ENCODE measurements at regions not wholly inside any gene's neighbourhood (a gene's known extent, or its start where the extent isn't known, plus 50 kb on each side); places are given as distances from the start of the nearest gene placed in this dataset.

GRCh38 chr18:40577239-40577980, 1377.6 kb upstream of the PIK3C3 start:
- CTCF ChIA-PET (ENCODE audit: partially characterized antibody) = interaction anchor here (0.7 to 1.3 kb wide), 2 partner anchors 11 to 831 kb away, joined by 3 read pairs; no protein-coding TSS in a partner anchor
- no peak overlapping the region for H3K4me3 ChIP-seq (ENCODE audit: extremely low read depth in 1 of 4, insufficient read depth in 2 of 4, low read depth in 3 of 4, low read length in 4 of 4)
- TF ChIP-seq RXRA (IDR thresholded peaks at IDR 0.05; ENCODE audit: insufficient read depth, low read depth, low read length) (no peak), HDAC6 (IDR thresholded peaks at IDR 0.05; ENCODE audit: low read depth, low read length) (no peak), KDM1A (IDR thresholded peaks at IDR 0.05; ENCODE audit: borderline replicate concordance, low read length) (no peak), RFX5 (IDR thresholded peaks at IDR 0.05; ENCODE audit: borderline replicate concordance, low read depth, low read length) (no peak), BRCA1 (IDR thresholded peaks at IDR 0.05; ENCODE audit: low read depth, low read length) (no peak), TBP (IDR thresholded peaks at IDR 0.05; ENCODE audit: low read depth, low read length) (no peak), CHD2 (IDR thresholded peaks at IDR 0.05; ENCODE audit: low read length) (no peak), SP1 (IDR thresholded peaks at IDR 0.05; ENCODE audit: low read depth, low read length) (no peak), TCF12 (IDR thresholded peaks at IDR 0.05; ENCODE audit: low read depth, low read length) (no peak), SRF (IDR thresholded peaks at IDR 0.05; ENCODE audit: low read depth, low read length) (no peak), PHF8 (conservative IDR thresholded peaks at IDR 0.05; ENCODE audit: low read depth, low read length) (no peak), GTF2F1 (IDR thresholded peaks at IDR 0.05; ENCODE audit: borderline replicate concordance, low read depth, low read length) (no peak), BCL11A (IDR thresholded peaks at IDR 0.05; ENCODE audit: low read depth in 2 of 2, low read length in 2 of 2) (no peak)

More at GRCh38 chr18:40577239-40577980, 1377.6 kb upstream of the PIK3C3 start:
- no peaks in the 10 kb centered on the region for H4K20me1 ChIP-seq (replicated peaks in 1 of 2; ENCODE audit: control insufficient read depth in 1 of 2, insufficient read depth in 2 of 2, low read length in 2 of 2)
- H3K79me1 ChIP-seq (ENCODE audit: low read depth, low read length) = no peaks in the 10 kb centered on the region
- H2BK20ac ChIP-seq (ENCODE audit: low read length) = no peak overlapping the region
- H3K56ac ChIP-seq (replicated peaks; ENCODE audit: insufficient read length, low read depth, low read length) = no peak overlapping the region
- no peak overlapping the region for H3K4ac ChIP-seq (replicated peaks; ENCODE audit: insufficient read length, low read depth, low read length)
- POLR2A ChIA-PET (ENCODE audit: partially characterized antibody) = no interaction called here
- no peak overlapping the region for H2BK15ac ChIP-seq (ENCODE audit: low read length)
- no peaks in the 10 kb centered on the region for H3K79me2 ChIP-seq (ENCODE audit: control insufficient read depth in 1 of 2, insufficient read depth in 2 of 2, low read length in 2 of 2)
- no peaks in the 10 kb centered on the region for H3K36me3 ChIP-seq (ENCODE audit: control insufficient read depth in 2 of 4, insufficient read depth in 4 of 4, low read length in 3 of 4)
- H3K14ac ChIP-seq (ENCODE audit: insufficient read length) = no peak overlapping the region
- H3K18ac ChIP-seq (ENCODE audit: extremely low read depth, low read length) = no peak overlapping the region
- H2AFZ ChIP-seq (ENCODE audit: low read length) = no peak overlapping the region
- no peaks in the 10 kb centered on the region for H3K9me3 ChIP-seq (ENCODE audit: insufficient read depth in 2 of 2, low read depth in 1 of 2, low read length in 1 of 2)
- FAIRE-seq (no peak), DNase-seq (ENCODE audit: low read depth in 1 of 2, low spot score in 2 of 2) (no peak)
- WGBS, 2 experiments (ENCODE audit: extremely low coverage in 1 of 2, insufficient coverage in 1 of 2, insufficient read length in 1 of 2, insufficient replicate concordance in 2 of 2, low coverage in 1 of 2, low lambda C conversion rate in 2 of 2, missing lambda C conversion rate in 1 of 2) = 93% methylated on average over 5 of the region's 5 CpGs; no CpG with 5 or more reads in 1 of the 2 experiments
- no peak overlapping the region for H3K9ac ChIP-seq (replicated peaks in 1 of 4; ENCODE audit: extremely low read depth in 1 of 4, low read depth in 3 of 4, low read length in 3 of 4)
- no peak overlapping the region for H2BK120ac ChIP-seq (replicated peaks; ENCODE audit: low read depth, low read length)
- H3K23ac ChIP-seq (ENCODE audit: insufficient read length) = no peak overlapping the region
- no peak overlapping the region for H3K4me2 ChIP-seq (ENCODE audit: insufficient read depth in 1 of 2, low read depth in 2 of 2, low read length in 2 of 2)
- H3K27ac ChIP-seq (ENCODE audit: low read depth, low read length) = no peak overlapping the region
- H2AK5ac ChIP-seq (ENCODE audit: low read depth, low read length) = no peak overlapping the region
- H4K8ac ChIP-seq (ENCODE audit: extremely low read depth, insufficient read depth, low read length) = no peak overlapping the region
- no peaks in the 10 kb centered on the region for H3K27me3 ChIP-seq (replicated peaks in 1 of 4; ENCODE audit: control insufficient read depth in 3 of 4, extremely low read depth in 1 of 4, insufficient read depth in 3 of 4, low read length in 3 of 4)
- no peak overlapping the region for H4K91ac ChIP-seq (replicated peaks; ENCODE audit: insufficient read length, low read length)
- H4K5ac ChIP-seq (ENCODE audit: insufficient read length, low read depth, low read length) = no peak overlapping the region
- H2BK12ac ChIP-seq (ENCODE audit: low read depth, low read length) = no peak overlapping the region
- H3K23me2 ChIP-seq (ENCODE audit: low read depth, low read length) = no peaks in the 10 kb centered on the region
- H2BK5ac ChIP-seq (ENCODE audit: low read depth, low read length) = no peak overlapping the region
- peaks cover 2 to 6% (median 4%) of the 10 kb centered on the region in 4 experiments; a peak in 5 of 7 replicates for H3K4me1 ChIP-seq (replicated peaks in 1 of 4; ENCODE audit: control insufficient read depth in 3 of 4, insufficient read depth in 4 of 4, low read length in 3 of 4)

Measured in H1 (cell line).